ENCODE measurements at regions not wholly inside any gene's neighbourhood (a gene's known extent, or its start where the extent isn't known, plus 50 kb on each side); places are given as distances from the start of the nearest gene placed in this dataset.

DNA sequence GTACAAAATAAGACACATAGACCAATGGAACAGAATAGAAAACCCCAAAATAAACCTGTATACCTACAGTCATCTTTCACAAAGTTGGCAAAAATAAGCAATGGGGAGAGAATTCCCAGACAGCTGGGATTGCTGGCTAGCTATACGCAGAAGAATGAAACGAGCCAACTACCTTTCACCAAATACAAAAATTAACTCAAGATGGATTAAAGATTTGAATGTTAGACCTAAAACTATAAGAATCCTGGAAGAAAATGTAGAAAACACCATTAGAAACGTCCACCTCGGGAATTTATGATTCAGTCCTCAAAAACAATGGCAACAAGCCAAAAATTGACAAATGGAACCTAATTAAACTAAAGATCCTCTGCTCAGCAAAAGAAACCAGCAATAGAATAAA is 408.1 kb upstream of the SLITRK1 start:
- in situ Hi-C loops (cut with MboI; ENCODE audit: low sequenced_read_pairs), result no loop called here

DNA sequence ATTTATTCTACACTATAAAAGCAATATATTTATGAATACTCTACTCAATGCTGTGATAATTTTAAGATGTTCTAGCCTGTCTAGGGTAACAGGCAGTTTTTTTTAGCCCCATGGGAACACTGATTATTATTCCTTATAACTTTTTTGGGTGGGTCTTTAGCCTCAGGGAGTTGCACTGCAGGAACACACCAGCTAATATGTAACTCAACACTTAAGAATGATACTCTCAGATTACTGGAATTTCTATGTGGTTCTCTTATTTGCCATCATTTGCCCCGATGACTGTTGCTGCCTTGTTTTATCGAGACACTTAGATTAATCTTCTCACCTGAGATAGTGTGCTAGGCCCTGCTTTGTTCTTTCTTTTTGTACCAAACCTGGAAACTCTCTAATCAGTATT is 396.9 kb upstream of the SLITRK1 start:
- in situ Hi-C loops (cut with MboI; ENCODE audit: low sequenced_read_pairs), result no loop called here

DNA sequence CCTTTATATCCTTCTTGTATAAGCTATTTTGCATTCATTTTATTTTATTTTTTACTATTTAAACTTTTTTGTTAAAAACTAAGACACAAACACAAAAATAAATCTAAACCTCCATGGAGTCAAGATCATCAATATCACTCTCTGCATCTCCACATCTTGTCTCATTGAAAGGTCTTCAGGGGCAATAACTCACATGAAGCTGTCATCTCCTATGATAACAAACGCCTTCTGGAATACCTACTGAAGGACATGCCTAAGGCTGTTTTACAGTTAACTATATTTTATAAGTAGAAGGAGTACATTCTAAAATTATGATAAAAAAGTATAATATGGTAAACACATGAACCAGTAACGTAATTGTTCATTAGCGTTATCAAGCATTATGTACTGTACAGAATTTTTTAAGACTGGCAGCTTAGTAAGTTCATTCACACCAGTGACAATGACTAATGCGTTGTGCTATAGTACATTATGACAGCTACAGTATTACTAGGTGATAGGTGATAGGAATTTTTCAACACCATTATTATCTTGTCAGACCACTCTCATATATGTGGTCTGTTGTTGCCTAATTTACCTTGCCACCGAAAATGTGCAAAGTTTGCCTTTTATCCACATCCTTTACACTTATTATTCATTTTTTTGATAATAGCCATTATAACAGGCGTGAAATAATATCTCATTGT is 390.7 kb upstream of the SLITRK1 start:
- in situ Hi-C loops (cut with MboI; ENCODE audit: low sequenced_read_pairs), result no loop called here

DNA sequence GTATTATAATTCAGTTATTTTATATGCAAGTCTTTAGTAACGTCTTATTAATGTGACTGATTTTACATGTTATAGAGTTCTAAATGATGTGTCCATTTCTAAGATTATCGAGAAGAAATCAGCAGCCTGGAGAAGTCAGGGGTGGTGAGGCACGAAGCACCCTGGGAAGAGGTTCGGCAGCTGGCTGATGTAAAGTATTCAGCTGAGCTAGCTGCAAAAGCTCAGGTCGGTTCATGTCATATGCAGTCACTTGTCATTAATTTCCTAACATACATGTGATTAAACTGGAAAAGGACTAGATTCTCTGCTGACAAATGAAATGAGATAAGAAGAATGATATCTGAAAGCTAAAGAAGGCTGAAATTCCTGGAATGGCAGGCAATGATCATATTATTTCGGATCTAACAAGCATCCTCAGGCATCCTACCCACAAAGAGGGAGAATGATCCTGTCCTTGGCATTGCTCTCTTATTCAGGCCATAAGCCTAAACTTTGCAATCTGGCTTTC is 383.0 kb upstream of the SLITRK1 start:
- in situ Hi-C loops (cut with MboI; ENCODE audit: low sequenced_read_pairs), result no loop called here

DNA sequence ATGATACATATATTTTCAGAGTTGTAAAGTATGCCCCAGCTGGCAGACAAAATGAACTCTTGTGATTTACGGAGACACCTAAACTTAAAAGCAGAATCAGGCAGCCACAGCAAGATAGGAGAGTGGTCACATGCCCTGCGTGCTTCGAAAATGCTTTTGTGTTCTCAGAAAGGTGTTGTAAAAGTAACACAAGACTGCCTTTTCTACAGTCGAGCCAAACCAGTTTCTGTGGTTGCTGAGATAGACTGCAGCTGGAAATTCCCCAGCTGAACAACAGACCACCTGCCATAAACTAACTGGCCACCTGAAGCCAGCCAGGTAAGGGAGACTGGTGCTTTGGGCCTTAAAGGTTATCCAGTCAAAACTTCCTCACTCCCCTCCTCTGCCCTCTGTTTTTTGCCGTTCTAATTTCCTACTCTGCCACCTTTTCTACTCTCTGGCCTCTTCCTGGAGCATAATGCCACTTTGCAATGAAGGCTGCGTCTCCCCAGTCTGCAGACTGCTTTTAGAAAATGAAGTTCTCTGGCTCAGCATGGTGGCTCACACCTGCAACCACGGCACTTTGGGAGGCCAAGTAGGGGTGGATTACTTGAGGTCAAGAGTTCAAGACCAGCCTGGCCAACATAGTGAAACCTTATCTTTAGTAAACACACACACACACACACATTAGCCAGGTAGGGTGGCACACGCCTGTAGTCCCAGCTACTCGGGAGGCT is 381.2 kb upstream of the SLITRK1 start:
- in situ Hi-C loops (cut with MboI; ENCODE audit: low sequenced_read_pairs), result no loop called here

DNA sequence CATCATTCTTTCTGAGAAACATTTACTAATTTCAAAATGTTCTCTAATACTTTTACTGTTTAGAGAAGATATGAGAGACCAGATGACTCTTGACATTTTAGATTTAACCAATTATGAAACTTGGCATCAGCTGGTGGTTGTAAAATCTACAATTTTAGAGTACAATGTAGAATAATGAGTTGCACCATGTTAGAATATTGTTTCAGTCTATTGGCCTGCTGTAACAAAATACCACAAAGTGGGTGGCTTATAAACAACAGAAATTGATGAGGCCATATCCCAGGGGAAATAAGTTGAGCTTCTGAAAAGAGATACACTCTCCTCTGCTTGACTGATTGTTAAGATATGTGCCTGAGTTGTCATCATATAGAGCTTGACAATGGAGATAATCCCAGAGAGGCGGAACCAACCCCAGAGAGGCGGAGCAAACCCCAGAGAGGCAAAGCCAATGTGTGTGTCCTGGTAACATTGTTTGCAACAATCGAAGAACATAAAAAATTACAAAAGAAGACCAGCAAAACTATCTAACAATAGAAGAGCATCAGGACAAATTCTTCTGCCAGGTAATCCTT is 373.0 kb upstream of the SLITRK1 start:
- in situ Hi-C loops (cut with MboI; ENCODE audit: low sequenced_read_pairs), result no loop called here

DNA sequence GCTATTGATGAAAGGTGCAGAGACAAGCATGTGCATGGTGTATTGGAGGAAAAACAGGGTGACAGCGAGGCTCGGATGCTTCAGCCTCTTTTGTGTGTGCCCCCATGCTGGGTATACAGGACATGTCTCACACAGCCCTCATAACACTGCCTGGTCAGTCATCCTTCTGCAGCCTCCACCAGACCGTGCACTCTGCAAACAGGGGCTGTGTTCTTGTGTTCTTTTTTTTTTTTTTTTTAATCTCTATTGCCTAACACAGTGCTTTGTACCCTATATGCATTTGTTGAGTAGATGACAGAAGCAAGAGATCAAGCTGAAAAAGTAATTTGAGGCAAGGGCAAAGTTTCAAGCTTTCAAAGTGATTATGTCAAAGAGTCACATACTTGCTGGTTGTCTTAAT is 367.2 kb upstream of the SLITRK1 start:
- in situ Hi-C loops (cut with MboI; ENCODE audit: low sequenced_read_pairs), result no loop called here

DNA sequence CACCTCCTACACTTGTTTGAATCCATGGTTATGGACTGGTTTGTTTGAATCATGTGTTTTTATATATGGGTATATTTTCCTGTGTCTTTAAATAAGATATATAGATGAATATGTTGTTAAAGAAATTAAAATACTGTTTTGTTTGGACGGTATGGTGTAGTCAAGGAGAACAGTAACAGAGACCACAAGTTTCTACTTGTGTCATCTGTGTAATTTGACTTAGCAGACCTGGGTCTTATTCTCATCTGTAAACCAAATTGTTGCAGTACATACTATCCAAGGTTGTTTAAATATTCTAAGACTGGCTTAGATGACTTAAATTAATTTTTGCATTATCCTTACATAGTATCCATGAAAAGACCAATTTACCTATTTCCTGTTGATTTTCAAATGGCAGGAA is 361.1 kb upstream of the SLITRK1 start:
- in situ Hi-C loops (cut with MboI; ENCODE audit: low sequenced_read_pairs), result no loop called here

DNA sequence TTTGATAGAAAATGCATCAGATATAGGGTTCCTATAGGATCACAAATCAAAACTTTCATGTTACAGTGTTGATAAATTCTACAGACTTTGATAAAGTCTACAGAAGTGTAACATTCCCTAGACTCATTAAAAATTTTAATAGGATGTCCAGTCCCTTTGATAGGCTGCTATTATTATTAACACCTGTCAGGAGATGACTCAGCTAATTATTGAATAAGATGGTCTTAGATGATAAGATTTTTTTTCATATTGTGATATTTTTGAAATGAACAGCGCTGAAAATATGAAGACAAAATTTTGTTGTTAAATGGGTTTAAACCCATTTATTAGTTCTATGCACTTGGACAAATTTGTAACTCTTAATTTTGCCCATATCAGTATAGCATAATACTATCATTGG is 356.8 kb upstream of the SLITRK1 start:
- in situ Hi-C loops (cut with MboI; ENCODE audit: low sequenced_read_pairs), result no loop called here

DNA sequence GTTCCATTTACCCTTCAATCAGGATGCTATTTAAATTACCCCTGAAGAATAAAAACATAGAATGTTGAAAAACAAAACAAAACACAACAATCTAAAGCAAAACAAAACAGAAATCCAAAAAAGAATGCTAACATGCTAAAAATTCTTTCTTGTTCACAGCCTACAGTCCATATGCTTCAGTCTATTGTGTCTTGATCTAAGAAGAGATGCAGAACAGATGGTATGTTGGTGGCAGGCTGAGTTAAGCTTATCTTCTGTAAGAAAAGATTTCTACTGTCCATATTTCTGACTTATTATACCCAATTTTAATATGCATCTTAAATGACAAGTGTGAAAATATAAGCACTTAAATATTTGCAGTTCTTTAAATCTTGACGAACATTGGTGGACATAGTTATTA is 356.1 kb upstream of the SLITRK1 start:
- in situ Hi-C loops (cut with MboI; ENCODE audit: low sequenced_read_pairs), result no loop called here

DNA sequence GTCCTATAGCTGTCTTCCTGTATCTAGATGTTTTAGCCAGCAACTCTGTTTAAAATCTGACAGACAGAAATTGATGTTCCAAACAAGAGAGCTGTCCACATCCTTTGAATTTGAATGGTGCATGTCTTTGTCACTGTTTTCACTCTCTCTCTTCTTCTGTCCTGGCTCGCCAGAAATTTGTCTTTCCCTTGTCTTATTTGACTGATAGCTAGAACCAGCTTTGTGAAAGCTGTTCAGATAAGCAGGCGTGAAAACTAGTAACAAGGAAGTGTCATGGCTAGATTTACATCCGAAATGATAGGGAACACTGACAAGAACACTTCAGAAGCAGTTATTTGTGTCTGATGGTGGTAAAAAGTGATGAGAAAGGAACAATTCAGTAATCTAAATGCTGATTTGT is 354.9 kb upstream of the SLITRK1 start:
- in situ Hi-C loops (cut with MboI; ENCODE audit: low sequenced_read_pairs), result no loop called here

DNA sequence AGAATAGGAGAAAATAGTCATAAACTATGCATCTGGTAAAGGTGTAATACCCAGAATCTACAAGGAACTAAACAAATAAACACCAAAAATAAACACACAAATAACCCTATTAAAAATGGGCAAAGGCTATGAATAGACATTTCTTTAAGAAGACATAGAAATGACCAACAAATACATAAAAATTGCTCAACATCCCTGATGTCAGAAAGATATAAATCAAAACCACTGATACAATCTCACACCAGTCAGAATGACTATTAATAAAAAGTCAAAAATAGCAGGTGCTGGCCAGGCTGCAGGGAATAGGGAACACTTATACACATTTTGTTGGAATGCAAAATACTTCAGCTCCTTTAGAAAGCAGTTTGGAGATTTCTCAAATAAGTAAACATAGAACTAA is 352.1 kb upstream of the SLITRK1 start:
- in situ Hi-C loops (cut with MboI; ENCODE audit: low sequenced_read_pairs), result no loop called here

DNA sequence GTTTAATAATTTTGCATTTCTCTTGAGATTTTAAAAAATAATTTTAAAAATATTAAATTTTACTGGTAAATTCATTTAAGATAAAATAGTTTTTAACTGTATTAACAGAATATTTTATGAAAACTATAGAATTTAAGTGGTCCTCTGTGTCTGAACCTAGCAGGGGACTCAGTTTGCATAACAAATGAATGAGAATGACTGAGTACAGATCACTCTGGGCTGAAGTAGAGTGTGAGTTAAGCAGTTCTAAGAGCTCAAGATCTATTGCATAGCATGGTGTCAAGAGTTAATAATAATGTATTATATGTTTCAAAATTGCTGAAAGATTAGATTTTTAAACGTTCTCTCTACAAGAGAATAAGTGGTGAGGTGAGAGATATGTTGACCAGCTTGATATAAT is 348.3 kb upstream of the SLITRK1 start:
- in situ Hi-C loops (cut with MboI; ENCODE audit: low sequenced_read_pairs), result no loop called here

DNA sequence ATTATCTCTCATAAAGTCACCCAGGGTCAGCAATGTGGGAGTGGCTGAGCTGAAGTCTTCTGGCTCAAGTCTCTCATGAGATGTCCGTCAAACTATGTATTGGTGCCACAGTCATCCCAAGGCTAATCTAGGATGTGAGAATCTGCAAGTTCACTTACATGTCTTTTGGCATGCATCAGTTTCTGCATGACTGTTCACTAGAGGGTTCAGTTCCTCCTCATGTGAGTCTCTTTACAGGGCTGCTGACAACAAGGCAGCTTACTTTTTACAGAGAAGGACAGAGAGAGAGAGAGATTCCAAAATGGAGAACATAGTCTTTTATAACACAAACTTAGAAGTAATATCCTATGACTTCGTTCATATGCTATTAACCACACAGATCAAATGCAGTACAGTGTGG is 328.8 kb upstream of the SLITRK1 start:
- in situ Hi-C loops (cut with MboI; ENCODE audit: low sequenced_read_pairs), result no loop called here

DNA sequence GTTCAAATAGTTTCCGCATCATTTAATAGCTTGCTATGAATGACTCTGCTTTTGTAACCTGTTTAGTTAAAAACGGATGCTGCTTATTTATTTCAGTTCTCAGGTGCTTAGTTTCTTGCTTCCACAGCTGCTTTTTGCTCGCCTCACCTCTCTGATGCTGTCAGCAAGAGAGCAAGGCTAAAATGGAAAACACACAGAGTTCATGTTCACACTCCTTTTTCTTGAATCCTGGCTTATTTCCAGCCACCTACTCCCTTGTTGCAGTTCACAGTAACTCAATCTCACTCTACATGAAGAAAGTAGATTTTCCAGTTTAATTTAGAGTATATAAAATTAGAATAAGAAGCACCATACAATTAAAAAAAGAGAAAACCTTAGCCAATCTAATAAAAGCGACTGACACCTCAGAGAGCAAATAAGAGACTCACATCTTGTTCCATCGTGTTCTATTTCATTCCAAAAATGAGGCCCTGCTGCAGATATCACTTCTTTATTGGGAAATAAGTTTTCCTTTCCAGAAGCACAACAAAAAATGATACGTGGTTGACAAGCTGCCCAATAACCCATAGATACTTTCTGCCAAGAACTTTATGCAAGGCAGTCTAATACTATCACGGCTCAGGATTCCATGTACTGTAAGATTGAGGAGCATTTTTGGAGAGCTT is 326.1 kb upstream of the SLITRK1 start:
- in situ Hi-C loops (cut with MboI; ENCODE audit: low sequenced_read_pairs), result no loop called here

DNA sequence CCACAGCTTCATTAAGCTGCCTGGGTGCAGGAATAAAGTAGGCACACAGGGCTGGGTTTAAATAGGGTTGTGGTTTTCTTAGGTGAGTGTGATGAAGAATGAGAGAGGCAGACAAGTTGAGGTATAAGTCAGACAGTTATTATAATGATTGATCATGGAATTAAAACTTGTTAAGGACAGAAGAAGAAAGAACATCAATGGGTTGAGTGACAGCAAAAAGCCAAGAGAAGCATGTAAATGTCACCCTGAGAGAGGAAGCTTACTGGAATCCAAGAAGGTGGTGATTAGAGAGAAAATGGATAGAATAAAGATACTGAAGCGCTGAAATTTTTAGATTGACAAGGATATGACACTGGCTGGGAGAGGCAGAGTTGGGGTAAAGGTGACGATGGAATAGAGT is 325.2 kb upstream of the SLITRK1 start:
- in situ Hi-C loops (cut with MboI; ENCODE audit: low sequenced_read_pairs), result no loop called here

DNA sequence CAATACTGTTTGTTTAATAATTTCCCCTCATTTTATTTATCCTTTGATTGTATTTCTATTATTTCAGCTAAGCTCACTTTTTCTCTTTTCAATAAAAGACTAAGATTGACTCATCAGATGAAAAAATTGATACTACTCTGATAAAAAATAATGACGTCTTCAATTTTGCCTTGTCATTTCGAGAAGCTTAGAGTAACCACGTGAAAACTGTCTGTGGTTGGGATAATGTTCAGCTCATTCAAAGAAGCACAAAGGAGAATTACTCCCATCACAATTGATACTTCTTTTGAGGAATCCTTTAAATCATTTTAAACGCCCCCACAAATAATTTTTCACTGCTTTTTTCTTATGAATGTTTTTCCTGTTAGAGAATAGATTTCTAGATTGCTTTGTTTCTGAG is 318.7 kb upstream of the SLITRK1 start:
- in situ Hi-C loops (cut with MboI; ENCODE audit: low sequenced_read_pairs), result no loop called here

DNA sequence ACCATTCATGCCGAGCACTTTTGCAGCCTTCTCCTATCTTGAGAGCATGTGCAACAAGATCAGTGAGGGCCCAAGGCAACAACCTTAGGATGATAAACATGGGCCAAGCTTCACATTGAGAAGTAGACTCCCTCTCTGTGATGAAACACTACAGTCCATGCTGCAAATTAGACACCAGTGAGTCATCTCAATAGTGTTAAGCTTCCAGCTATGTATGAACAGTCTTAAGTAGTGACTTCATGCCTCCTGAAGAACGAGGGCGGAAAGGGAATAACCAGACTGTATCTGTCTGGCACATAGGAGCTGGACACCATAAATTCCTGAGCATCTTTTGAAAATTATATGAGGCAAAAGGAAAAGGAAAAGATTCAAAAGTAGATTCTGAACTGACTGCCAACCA is 309.9 kb upstream of the SLITRK1 start:
- in situ Hi-C loops (cut with MboI; ENCODE audit: low sequenced_read_pairs), result no loop called here

DNA sequence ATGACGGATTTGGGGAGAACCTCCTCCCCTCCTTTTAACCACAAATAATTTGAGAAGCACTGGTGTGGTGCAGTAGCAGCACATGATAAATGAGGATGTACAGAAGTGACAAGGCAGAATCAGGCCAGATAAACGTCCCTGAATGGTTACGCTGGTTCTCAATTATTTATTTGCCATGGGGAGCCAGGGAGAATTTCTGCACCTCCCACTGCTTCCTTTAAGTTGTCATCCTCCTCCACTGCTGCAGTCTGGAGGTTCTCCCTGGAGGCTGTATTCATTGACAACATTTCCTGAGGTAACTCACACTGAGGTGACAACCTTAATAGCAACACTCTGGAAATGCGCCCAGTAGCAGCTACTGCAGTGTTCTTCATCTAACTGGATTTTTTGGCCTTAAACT is 308.9 kb upstream of the SLITRK1 start:
- in situ Hi-C loops (cut with MboI; ENCODE audit: low sequenced_read_pairs), result no loop called here

DNA sequence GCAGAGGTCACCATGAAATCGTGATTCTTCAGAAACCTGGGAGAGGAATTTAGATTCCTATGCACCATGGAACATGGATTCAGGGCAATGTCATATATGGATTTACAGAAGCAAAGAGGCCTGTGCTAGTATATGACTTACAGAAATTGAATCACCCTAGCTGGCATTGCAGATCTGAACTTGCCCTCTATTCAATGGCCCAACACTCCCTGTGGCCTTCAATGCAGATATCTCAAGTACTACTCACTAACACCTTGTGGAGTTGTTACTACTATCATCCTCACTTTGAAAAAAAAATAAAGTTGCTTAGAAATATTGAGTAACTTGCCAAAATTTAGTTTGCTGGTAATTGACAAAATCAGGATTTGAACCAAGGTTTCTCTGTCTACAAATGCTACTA is 305.4 kb upstream of the SLITRK1 start:
- in situ Hi-C loops (cut with MboI; ENCODE audit: low sequenced_read_pairs), result no loop called here

DNA sequence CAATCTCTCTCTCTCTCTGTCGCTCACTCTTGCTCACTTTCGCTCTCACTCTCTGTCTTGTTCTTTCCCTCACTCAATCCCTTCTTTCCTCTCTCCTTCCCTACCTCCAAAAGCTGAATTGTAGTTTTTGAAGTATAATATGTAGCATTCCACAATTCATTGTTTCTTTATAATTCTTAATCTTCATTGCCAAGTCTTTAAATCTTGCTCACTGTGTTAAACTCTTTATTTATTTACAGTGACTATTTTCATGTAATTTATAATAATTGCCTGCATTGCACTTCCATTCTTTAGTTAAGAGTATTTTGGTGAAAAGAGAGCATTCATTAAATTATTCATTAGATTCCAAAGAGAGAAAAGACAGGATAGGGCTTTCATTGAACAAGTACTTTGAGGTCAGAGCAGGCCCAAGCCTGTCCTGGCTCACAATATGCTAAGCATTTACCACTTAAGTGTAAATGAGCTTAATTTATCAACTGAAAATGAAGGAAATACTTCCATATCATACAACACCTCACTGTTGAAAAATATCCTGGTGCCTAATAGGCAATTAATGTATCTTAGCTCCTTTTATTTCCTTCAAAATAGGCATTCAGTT is 257.4 kb upstream of the SLITRK1 start:
- in situ Hi-C loops (cut with MboI; ENCODE audit: low sequenced_read_pairs), result no loop called here
